ENCODE measurements at regions not wholly inside any gene's neighbourhood (a gene's known extent, or its start where the extent isn't known, plus 50 kb on each side); places are given as distances from the start of the nearest gene placed in this dataset.

- TF ChIP-seq CTCF (IDR thresholded peaks at IDR 0.05) (no peak), POLR2A (IDR thresholded peaks at IDR 0.05) (no peak)
These were observed 550.9 kb upstream of the LCORL start for GRCh38 chr4:18572481-18572880.

Measured in esophagus squamous epithelium (tissue), 4 donors.